Muscle layer of colon (tissue), 2 donors: ENCODE measurements at regions not wholly inside any gene's neighbourhood (a gene's known extent, or its start where the extent isn't known, plus 50 kb on each side); places are given as distances from the start of the nearest gene placed in this dataset.

Experiments used
- H3K27ac ChIP-seq: one replicate; pipeline ENCODE4 v1.7.0; 2013; ENCODE audit warnings: low read depth, mild to moderate bottlenecking, low read length, moderate library complexity
- H3K27me3 ChIP-seq, 2 donors: one replicate each; pipeline ENCODE4 v1.7.0; 2013; ENCODE audit warnings: low read length in 2 of 2, mild to moderate bottlenecking in 2 of 2; ENCODE audit not compliant: insufficient read depth in 2 of 2, control insufficient read depth in 1 of 2
- H3K36me3 ChIP-seq: one replicate; pipeline ENCODE4 v1.7.0; 2013; ENCODE audit warnings: mild to moderate bottlenecking, low read length; ENCODE audit not compliant: insufficient read depth
- H3K4me1 ChIP-seq: one replicate; pipeline ENCODE4 v1.7.0; 2013; ENCODE audit warnings: mild to moderate bottlenecking, low read length; ENCODE audit not compliant: insufficient read depth
- H3K4me3 ChIP-seq, 2 donors: one replicate each; pipeline ENCODE4 v1.7.0; 2013; ENCODE audit warnings: low read length in 2 of 2, low read depth in 1 of 2, mild to moderate bottlenecking in 1 of 2, moderate library complexity in 1 of 2
- H3K9ac ChIP-seq: one replicate; pipeline ENCODE4 v1.7.0; 2013; ENCODE audit warnings: low read length
- H3K9me3 ChIP-seq: one replicate; pipeline ENCODE4 v1.7.0; 2013; ENCODE audit warnings: mild to moderate bottlenecking, low read length
- donor health status: abdominal sarcoma.
- donor health status: Adenocarcinoma of cecum.

- Histone ChIP-seq H3K36me3 (no peaks in the 10 kb centered on the region), H3K27ac (no peak overlapping the region)
These were observed 342.7 kb upstream of the CWC22 start for GRCh38 chr2:180349809-180350208.

GRCh38 chr2:180343528-180344345, 336.6 kb upstream of the CWC22 start:
- H3K9me3 ChIP-seq = no peaks in the 10 kb centered on the region
- H3K27ac ChIP-seq = no peak overlapping the region
- no peaks in the 10 kb centered on the region for H3K36me3 ChIP-seq
- no peak overlapping the region for H3K9ac ChIP-seq
- H3K27me3 ChIP-seq = no peaks in the 10 kb centered on the region
- H3K4me3 ChIP-seq = no peak overlapping the region
- H3K4me1 ChIP-seq = no peaks in the 10 kb centered on the region

More at GRCh38 chr2:180349809-180350208, 342.7 kb upstream of the CWC22 start:
- Histone ChIP-seq H3K27me3 (no peaks in the 10 kb centered on the region), H3K4me3 (no peak overlapping the region), H3K9ac (no peak overlapping the region), H3K4me1 (no peaks in the 10 kb centered on the region), H3K9me3 (no peaks in the 10 kb centered on the region)

DNA sequence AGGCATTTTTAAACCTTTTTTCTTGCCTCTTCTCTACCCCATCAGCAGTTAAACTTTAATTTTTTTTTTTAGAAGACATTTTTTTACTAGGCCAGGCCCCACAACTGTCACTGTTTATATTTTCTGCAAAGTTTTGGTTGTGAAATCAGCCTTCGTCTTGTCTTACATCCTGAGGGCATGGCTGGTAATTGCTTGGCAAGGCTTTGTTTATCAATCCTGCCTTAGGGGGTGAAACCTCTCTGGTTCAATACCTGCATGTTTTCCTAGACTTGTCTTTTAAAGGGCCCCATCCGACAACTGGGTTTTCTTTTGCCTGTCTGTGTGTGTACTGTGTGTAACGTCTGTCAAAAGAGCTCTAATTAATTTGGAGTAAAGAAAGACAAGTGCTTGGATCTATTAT, 330.0 kb upstream of the CWC22 start:
- no peak overlapping the region for H3K27ac ChIP-seq
- no peak overlapping the region for H3K9ac ChIP-seq
- H3K9me3 ChIP-seq = peaks cover 8% of the 10 kb centered on the region
- no peaks in the 10 kb centered on the region for H3K4me1 ChIP-seq
- H3K36me3 ChIP-seq = no peaks in the 10 kb centered on the region
- no peak overlapping the region for H3K4me3 ChIP-seq
- H3K27me3 ChIP-seq = no peaks in the 10 kb centered on the region

DNA sequence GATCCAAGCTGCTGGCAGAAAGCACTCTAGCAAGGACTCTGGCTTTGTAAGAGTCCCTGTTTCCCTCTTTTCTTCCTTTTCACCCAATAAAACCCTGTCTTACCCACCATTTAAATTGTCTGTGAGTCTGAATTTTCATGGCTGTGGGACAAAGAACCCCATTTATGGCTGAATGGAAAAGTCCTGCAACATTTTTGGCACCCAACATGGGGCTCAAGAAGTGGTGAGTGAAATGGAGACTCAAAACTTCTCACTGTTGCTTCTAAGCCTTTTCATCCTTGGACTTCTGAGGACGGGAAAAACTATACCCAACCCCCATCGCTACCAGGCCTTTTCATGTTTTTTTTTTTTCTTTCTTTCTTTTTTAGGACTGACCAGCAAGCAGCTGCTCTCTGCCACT, 329.5 kb upstream of the CWC22 start:
- Histone ChIP-seq H3K4me1 (no peaks in the 10 kb centered on the region), H3K27me3 (no peaks in the 10 kb centered on the region), H3K27ac (no peak overlapping the region), H3K4me3 (no peak overlapping the region), H3K9me3 (peaks cover 8% of the 10 kb centered on the region), H3K36me3 (no peaks in the 10 kb centered on the region), H3K9ac (no peak overlapping the region)

DNA sequence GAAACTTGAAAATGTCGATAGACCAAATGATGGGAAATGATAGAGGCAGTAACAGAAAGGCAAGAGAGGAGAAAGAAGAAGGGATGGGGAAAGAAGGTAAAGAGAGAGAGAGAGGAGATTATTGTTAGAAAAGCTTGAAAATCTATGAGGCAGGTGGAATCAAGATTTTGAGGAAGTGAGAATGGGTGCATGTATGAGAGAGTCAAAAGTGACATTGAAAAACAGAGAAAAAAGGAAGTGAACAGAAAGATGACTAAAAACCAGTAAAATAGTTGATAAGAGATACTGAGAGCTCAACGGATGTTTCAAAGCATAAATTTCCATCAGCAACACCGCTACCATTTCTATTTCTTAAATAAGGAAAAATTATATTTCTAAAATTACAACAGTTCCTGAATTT, 327.4 kb upstream of the CWC22 start:
- Histone ChIP-seq H3K9me3 (peaks cover 8% of the 10 kb centered on the region), H3K27me3 (no peaks in the 10 kb centered on the region), H3K4me3 (no peak overlapping the region), H3K27ac (no peak overlapping the region), H3K9ac (no peak overlapping the region), H3K4me1 (no peaks in the 10 kb centered on the region), H3K36me3 (no peaks in the 10 kb centered on the region)

DNA sequence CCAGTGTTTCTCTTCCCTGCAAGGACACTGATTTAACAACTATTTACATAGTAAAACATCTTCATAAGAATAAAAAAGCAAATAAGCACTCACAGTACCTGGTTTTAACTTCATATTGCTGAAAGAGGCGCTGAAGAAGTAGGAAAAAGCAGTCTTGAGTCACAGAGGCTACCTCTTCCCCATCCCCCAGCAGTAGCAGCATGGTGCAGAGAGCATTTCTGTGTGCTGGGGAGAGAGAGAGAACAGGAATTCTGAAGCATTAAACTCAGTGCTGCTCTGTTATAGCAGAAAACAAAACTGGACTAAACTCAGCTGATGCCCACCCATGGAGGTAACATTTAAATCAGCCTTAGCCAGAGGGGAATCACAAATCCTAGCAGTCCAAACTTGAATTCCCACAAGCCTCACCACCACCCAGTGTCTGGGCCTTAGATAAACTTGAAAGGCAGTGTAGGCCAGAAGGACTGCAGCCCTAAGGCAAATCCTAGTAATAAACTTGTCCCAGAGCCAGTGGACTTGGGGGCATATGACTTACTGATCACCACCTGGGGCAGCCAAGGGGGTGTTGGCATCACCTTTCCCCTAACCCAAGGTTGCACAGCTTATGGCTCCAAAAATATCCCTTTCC, 321.8 kb upstream of the CWC22 start:
- Histone ChIP-seq H3K27me3 (no peaks in the 10 kb centered on the region), H3K36me3 (no peaks in the 10 kb centered on the region), H3K4me1 (peaks cover 7% of the 10 kb centered on the region)

GRCh38 chr2:180327185-180327584, 320.1 kb upstream of the CWC22 start:
- H3K27ac ChIP-seq = no peak overlapping the region
- H3K4me3 ChIP-seq = no peak overlapping the region
- no peak overlapping the region for H3K9ac ChIP-seq
- H3K27me3 ChIP-seq = no peaks in the 10 kb centered on the region
- no peaks in the 10 kb centered on the region for H3K36me3 ChIP-seq
- peaks cover 7% of the 10 kb centered on the region for H3K4me1 ChIP-seq
- no peaks in the 10 kb centered on the region for H3K9me3 ChIP-seq

More for the DNA sequence above, 321.8 kb upstream of the CWC22 start:
- H3K9ac ChIP-seq = no peak overlapping the region
- H3K9me3 ChIP-seq = no peaks in the 10 kb centered on the region
- H3K4me3 ChIP-seq = no peak overlapping the region
- no peak overlapping the region for H3K27ac ChIP-seq

- Histone ChIP-seq H3K4me3 (no peak overlapping the region), H3K27me3 (no peaks in the 10 kb centered on the region), H3K9ac (no peak overlapping the region), H3K27ac (no peak overlapping the region), H3K4me1 (peaks cover 7% of the 10 kb centered on the region), H3K9me3 (no peaks in the 10 kb centered on the region), H3K36me3 (no peaks in the 10 kb centered on the region)
These were observed 318.5 kb upstream of the CWC22 start for GRCh38 chr2:180325416-180326120.

- H3K4me1 ChIP-seq = peaks cover 7% of the 10 kb centered on the region
- no peaks in the 10 kb centered on the region for H3K9me3 ChIP-seq
- H3K36me3 ChIP-seq = no peaks in the 10 kb centered on the region
- H3K4me3 ChIP-seq = no peak overlapping the region
- no peak overlapping the region for H3K27ac ChIP-seq
- no peaks in the 10 kb centered on the region for H3K27me3 ChIP-seq
- no peak overlapping the region for H3K9ac ChIP-seq
These were observed 317.1 kb upstream of the CWC22 start for GRCh38 chr2:180324182-180324581.

DNA sequence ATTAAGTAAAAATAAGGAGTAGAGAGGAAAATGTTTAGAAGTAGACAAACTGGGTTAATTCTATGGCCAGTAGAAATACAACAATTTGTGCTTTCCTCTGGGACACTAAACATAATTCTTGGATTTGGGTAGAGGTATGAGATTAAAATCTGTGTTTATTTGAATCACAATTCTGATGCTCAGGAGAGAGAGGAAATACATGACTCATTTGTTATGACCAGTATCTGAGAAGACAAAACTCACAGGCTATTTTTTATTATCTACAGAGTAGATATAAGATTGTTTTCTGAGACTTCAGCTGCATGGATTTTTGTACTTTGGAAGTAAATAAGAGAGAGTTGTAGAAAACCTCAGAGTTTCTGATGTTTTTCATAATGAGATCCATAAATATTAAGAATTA, 315.7 kb upstream of the CWC22 start:
- H3K9ac ChIP-seq = no peak overlapping the region
- H3K36me3 ChIP-seq = no peaks in the 10 kb centered on the region
- H3K27me3 ChIP-seq = no peaks in the 10 kb centered on the region
- peaks cover 7% of the 10 kb centered on the region for H3K4me1 ChIP-seq
- H3K4me3 ChIP-seq = no peak overlapping the region
- H3K9me3 ChIP-seq = no peaks in the 10 kb centered on the region
- no peak overlapping the region for H3K27ac ChIP-seq

- no peak overlapping the region for H3K4me3 ChIP-seq
- H3K9me3 ChIP-seq = no peaks in the 10 kb centered on the region
- no peaks in the 10 kb centered on the region for H3K4me1 ChIP-seq
- no peaks in the 10 kb centered on the region for H3K27me3 ChIP-seq
- no peaks in the 10 kb centered on the region for H3K36me3 ChIP-seq
- H3K9ac ChIP-seq = no peak overlapping the region
- no peak overlapping the region for H3K27ac ChIP-seq
These were observed 312.7 kb upstream of the CWC22 start for GRCh38 chr2:180319586-180320405.
